Left cardiac atrium (tissue), 4 donors: ENCODE measurements at regions not wholly inside any gene's neighbourhood (a gene's known extent, or its start where the extent isn't known, plus 50 kb on each side); places are given as distances from the start of the nearest gene placed in this dataset.
"Not testable (repeated sequence)": the region's sequence is repeated elsewhere in the genome, so short reads cannot be mapped to it uniquely, and the experiment has no call there.

Experiments used
- ATAC-seq, 2 donors: fragments of 200-7000 bp; cut with Tn5 transposase; one replicate each; pipeline ENCODE4 v1.9.1; 2020; ENCODE audit warnings: mild to moderate bottlenecking in 2 of 2, moderate library complexity in 2 of 2
- DNase-seq: peaks from one replicate; pipeline ENCODE4 v3.0.0-alpha.2; 2020
- intact Hi-C, 2 donors: fragments of 100-400 bp; cut with DNase I; formaldehyde crosslinking; loops; one replicate each; pipeline versions ENCODE4 v1.14.1 to v1.15.1; 2022 to 2023
- donor health status: DM: no; HTN: yes; CAD: no.
- donor health status: DM: no; HTN: yes; CAD: no; lungs with severe emphysema.
- donor health status: DM: yes; HTN: yes; CAD: no.
- donor health status: Dilated cardiomyopathy.

DNA sequence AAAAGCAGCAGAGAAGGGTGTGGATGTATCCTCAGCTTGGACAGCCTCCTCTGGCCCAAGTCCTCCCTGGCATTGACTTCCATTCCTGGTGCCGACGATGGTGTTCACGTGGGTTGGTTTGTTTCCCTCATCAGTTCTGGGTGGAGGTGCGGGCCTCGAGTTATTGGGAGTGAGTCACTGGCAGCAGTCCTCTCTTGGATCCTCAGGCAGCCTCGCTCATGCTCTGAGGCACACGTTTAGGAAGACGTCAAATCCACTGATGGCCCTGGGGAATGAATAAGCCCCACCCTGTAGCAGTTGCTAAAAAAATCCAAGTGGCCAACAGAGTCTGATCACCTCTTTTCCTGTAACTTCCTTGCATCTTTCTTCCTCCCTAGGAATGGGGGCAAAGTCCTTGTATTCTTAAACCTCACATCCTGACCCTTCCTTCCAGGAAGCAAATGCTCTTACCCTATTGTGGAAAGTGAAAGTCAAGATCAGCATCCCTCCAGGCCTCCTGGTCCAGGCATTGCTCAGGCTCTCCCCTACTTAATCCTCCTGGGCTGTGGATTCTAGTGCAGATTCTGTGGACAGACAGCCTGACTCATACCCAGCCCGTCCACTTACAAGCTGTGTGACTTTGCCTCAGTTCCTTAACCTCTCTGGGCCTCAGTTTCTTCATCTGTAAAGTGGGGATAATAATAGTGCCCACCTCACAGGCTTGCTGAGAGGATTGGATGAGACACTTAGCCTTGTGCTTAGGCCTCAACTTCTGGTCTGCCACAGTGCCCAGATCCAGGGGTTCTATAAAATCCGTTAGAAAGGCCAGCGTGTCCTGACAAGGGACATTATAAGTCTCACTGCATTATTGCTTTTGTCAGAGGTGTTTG lies 111.1 kb downstream of the TLR5 start:
- ATAC-seq: peak; percentile 68 to 92
- intact Hi-C loops: no loop called here

DNA sequence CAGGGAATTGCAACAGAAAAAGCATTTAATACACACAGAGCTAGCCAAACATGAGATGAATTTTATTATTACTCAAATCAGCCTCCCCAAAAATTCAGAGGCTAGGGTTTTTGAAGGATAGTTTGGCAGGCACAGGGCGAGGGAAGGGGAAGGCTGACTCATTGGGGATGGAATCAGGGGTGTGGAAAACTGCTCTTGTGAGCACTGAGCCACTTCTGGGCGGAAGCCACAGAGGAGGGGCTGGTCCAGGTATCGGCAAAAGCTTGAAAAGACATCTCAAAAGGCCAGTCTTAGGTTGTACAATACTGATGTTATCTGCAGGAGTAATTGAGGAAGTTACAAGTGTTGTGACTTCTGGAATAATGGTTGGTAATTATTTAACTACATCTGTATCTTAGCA lies 109.4 kb downstream of the TLR5 start:
- no peak for DNase-seq
- intact Hi-C loops: no loop called here
- ATAC-seq: peak in 1 of 2 donors; percentile 12

More for the DNA sequence above, 111.1 kb downstream of the TLR5 start:
- DNase-seq: peak; percentile 63

DNA sequence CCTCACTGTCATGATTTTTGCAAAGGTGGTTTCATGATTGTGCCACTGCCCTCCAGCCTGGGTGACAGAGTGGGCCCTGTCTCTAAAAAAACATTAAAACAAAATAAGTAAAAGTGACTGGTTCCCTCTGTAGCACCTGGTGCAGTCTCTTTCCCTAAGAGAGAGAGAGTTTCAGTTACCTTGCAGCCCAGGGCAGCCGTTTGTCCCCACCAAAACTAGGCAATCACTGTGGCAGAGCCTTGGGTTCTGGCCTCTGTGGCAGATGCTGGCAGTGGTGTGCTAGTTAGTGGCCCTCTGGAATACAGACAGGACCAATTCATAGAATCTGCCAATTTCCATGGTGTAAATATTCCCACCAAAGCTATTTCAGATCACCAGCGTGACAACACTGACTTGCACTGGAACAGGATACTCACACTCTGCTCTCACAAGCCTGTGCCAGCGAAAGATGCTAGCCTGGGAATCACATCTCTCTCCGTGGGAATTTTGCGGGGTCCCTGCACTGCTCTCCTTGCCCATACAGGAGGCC lies 108.7 kb downstream of the TLR5 start:
- no peak for ATAC-seq
- intact Hi-C loops: no loop called here
- DNase-seq: no peak

DNA sequence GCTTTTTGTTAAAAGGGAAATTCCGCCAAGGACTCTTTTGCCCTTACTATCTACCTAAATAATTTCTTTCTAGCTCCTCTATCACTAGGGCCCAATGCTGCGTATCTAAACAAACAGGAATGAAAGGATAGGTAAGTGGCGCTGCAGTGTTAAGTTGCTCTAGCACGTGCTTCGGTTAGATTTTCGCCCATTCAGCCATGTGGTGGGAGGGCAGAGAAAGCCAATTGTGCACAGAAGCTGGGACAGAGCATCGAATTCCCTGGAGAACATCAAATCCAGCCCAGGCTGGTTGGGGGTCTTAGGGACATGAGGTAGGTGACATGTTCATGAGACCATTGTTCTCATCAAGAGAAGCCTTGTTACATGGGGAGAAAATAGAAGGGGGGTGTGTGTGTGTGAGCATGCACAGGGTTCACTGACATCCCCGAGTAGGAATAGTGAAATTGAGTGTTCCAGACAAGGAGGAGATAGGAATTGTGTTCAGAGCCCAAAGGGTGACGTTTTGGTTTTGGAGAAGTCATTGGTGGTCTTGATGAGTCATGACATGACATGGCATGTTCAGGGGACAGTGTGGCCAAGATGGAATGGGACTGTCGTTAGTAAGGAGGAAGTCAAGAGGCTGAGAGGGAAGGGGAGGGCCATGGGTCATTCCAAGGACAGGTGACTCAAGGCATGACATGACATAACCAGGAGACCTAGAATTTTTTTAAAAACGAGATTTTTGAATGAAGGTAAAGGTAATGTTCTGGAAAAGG lies 107.1 kb downstream of the TLR5 start:
- DNase-seq: no peak
- intact Hi-C loops: no loop called here
- no peak for ATAC-seq

DNA sequence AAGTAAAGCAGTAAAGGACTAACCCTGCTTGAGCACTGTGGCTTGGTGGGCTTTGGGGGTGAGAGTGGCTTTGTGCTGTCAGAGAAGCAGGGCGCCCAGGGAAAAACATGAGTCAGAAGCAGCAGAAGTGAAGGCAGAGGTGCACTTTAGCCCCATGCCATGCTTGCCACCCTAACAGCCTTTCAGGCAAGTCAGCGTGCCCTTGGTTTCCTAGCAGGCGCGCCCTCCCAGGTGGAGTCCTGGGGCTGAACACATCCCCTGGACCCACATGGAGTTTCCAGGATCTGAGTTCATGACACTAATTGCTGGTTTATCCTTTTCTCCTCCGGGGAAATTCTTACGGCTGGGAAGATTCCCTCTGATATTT lies 106.6 kb downstream of the TLR5 start:
- no peak for ATAC-seq
- no peak for DNase-seq
- intact Hi-C loops: no loop called here

DNA sequence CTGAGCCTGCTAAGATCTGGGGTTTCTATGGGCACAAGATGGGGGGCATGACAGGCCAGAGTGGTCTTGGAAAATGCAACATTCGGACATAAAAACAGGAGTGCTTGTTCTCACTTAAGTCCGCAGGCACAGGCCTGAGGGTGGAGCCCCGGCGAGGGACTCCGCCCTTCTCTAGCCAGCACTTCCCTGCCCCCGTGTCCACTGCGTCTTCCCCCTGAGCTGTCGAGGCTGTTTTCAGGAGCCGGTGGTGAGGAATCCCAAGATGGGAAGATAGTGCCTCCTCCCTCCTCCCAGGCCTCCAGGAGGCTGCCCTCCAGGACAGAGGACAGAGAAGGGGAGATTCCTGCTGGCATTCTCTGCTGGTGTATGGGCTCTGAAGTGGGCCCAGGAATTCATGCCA lies 105.2 kb downstream of the TLR5 start:
- DNase-seq: no peak
- intact Hi-C loops: no loop called here

DNA sequence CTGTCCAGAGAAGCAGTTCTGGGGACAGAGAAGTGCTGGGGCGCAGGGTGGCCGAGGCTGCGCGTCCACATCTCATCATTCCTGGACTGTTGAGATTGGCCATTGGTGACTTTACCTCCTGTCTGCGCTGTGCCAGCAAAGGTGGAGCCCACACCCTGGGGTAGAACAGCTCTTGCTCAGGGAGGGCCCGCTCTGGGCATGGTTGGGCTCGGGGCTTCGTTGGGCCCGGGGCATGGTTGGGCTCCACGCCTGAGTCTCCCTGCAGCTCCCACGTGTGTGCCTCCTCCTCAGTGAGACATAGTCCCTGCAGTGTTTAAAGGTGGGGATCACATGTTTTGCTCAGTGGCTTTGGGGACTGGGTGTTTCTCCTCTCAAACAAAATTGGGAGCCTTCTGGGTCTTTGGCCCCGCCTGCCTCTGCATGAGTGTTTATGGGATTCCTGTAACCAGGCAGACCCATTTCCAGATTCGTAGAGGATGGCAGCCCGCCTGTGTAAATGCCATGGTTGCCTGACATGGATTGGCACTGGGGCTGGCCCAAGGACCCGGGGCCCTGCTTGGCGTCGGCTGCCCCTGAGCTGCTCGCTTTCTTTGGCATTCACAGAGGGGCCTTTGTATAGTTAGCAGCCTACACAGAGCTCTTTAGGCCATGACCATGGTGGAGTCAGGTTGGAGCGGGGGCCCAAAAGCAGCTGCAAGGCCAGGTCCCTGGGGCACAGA lies 104.6 kb downstream of the TLR5 start:
- no peak for DNase-seq
- intact Hi-C loops: no loop called here
- ATAC-seq: no peak

More for the DNA sequence above, 105.2 kb downstream of the TLR5 start:
- ATAC-seq: no peak

DNA sequence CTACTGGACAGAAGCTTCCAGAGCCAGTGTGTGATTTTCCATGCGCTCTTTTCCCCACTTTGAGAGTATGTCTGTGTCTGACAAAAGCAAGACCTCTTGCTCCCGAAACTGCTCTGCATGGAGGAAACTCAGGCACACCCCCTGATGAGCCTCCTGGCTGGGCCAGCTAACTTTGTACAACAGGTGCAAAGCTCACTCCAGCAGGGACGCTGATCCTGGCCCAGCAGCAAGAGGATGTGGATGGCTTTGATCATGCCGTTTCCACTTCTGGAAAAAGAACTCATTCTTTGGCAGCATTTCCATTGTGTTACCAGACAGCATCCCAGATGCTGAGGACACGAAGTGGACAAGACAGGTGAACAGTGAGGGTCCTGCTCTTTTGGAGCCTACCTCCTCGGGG lies 103.1 kb downstream of the TLR5 start:
- intact Hi-C loops: no loop called here
- DNase-seq (no peak), ATAC-seq (no peak)

DNA sequence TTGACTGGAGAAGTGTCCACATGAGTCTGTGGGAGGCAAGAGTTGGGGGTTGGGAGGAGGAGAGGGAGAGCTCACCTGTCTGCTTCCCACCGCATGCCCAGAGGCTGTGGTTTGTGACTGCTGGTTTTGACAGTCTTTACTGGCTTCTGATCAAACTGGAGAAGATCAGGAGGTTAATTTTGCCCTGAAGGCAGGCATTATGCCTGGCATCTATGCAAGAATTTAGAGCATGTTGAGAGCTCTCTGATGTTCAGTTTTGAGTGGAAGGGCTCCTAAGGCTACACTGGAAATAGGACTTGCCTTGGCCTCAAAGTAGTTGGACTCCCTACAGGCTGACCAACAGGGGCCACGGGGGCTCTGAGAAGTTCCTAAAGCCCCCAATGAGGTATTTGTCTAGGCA lies 101.6 kb downstream of the TLR5 start:
- intact Hi-C loops: no loop called here
- ATAC-seq: peak; percentile 50 to 81

DNA sequence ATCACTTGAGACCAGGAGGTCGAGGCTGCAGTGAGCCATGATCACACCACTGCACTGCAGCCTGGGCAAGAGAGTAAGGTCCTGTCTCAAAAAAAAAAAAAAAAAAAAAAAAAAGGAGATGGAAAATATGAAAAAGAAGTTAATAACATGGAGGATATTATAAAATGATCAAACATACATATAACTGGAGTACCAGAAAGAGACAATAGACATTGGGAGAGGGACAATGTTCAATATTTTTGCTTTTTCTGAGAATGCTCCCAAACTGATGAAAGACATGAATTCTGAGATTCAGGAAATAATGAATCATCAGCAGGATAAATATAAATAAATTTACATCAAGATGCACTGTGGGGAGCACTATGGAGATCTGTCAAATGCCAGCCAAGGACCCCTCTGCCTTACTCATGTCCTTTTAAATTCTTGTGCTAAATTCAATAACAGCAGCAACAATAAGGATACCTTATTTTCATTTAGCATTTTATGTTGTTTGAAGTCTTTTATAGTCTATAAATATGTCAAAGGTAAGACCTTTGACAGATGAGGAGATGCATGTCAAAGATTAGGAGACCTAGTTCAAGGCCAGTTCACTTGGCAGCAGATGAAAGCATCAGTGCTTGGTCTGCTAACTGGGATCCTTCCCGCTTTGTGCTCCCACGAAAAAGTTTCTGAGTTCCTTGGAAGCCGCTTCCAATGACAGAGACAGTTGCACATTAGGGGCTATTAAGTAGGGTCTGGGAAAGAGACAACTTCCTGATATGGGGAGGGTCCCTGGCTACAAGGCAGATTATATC lies 97.7 kb downstream of the TLR5 start:
- DNase-seq: no peak
- no peak for ATAC-seq
- intact Hi-C loops: no loop called here

More for the DNA sequence above, 101.6 kb downstream of the TLR5 start:
- DNase-seq: no peak

DNA sequence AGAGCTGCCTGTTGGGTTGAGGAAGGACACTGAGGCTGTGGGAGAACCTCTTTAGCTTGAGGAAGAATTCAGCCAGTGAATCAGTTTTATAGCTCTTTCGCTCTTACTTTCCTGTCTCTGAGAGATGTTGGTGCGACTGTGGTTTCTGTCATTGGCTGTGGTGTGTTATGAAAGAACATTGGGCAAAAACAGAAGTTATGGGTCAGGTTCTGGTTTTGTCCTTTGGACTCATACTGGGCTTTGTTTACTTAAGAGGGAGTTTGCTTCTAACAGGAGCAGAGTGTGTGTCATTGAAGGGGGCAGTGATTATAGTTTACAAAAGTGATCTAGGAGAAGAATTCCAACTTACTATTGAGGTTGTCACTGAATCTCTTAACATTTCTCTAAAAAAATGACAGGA lies 97.0 kb downstream of the TLR5 start:
- intact Hi-C loops: no loop called here
- DNase-seq (no peak), ATAC-seq (no peak)

DNA sequence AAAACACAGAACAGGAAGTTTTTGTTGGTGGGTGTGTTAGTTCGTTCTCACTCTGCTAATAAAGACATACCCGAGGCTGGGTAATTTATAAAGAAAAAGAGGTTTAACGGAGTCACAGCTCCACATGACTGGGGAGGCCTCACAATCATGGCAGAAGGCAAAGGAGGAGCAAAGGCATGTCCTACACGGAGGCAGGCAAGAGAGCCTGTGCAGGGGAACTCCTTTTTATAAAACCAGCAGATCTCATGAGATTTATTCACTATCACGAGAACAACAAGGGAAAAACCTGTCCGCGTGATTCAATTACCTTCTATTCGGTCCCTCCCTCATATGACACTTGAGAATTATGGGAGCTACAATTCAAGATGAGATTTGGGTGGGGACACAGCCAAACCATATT lies 96.6 kb downstream of the TLR5 start:
- intact Hi-C loops, ATAC-seq, DNase-seq: not testable (repeated sequence)

DNA sequence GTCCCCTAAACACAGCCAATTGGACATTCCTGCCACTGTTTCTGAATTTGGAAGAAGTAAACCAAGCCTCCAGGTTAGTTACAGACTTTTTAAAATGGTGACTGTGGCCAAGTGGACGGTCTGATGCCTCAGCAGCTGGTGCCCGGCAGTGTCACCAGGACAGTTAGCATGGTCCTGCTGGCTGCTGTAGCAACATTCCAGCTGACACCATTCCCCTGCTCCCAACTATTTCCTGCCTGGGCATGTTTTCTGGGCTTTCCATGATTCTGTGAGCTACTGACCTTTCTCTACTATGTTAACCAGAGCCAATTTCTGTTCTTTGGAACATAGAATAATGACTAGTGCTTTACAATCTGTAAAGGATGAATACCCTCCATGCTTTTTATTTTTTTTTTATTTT lies 95.0 kb downstream of the TLR5 start:
- DNase-seq: no peak
- no peak for ATAC-seq
- intact Hi-C loops: no loop called here

DNA sequence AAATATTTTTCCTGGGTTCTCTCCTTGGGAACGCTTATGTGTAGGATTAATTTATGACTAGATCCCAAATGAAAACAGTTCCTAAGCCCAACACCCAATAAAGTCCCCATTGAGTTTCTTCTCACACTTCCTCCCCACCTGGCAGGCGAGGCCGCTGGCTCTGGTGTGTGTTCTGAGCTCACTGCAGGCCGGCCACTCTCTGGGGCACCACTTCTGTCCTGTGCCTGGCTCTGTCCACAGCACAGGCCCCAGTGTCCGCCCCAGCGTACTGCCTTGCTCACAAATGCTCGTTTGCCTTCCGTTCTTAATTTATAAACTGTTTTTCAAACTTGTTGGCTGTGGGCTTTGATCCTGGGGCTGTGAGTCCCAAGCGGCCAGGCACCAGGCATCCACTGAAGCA lies 90.6 kb downstream of the TLR5 start:
- intact Hi-C loops: no loop called here
- DNase-seq: no peak
- no peak for ATAC-seq

DNA sequence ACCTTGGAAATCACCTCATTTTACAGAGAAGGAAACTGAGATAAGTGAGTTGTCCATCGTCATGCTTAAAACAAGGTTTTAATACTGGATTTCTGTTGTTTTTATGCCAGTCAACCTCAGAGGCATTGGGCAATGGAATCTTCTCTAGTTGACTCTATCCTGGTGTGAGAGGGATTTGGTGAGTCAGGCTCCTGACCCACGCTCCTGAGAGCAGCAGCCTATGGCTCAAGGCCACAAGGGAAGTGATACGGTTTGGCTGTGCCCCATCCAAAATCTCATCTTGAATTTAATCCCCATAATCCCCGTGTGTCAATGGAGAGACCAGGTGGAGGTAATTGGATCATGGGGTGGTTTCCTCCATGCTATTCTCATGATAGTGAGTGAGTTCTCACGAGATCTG lies 90.1 kb downstream of the TLR5 start:
- DNase-seq (no peak), ATAC-seq (no peak)
- intact Hi-C loops: no loop called here

DNA sequence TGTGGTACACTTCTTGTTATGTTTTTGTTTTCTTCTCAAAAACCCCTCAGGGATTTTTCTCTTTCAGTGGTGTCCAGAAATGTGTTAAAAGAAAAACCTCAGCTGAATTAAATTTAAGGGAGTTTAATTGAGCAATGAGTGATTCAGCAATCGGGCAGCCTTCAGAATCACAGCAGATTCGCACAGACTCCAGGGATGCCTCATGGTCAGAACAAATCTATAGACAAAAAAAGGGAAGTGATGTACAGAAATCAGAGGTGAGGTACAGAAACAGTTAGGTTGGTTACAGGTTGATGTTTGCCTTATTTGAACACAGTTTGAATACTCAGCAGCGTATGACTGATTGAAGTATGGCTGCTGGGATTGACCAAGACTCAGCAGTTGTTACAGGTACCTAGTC lies 86.2 kb downstream of the TLR5 start:
- intact Hi-C loops: no loop called here
- ATAC-seq (no peak), DNase-seq (no peak)

DNA sequence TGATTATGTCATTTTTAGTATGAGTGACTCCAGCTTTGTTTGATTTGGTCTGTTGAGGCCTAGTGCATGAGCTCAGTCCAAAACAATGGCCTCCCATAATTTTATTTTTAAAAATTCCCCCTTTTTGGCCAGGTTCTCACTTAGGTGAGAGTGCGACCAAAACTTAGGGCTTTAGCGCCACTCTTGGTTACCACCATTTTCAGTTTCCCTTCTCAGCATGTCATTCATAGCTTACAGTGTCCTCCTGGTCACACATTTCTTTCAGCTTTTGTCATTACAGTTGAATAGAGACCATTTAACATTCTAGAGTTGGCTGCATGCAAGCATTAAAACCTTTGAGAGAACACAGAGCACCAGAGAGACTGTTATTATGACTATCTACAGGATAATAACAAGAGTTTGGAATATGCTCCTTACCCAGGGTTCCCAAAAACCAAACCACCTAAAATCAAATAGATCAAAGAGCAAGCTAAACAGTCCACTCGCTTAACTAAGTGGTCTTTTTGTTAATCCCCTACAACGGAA lies 85.4 kb downstream of the TLR5 start:
- ATAC-seq (no peak), DNase-seq (no peak)
- intact Hi-C loops: no loop called here
